H9 (cell line): ENCODE measurements at regions not wholly inside any gene's neighbourhood (a gene's known extent, or its start where the extent isn't known, plus 50 kb on each side); places are given as distances from the start of the nearest gene placed in this dataset.

Experiments
- DNase-seq: peaks from one replicate; pipeline ENCODE4 v3.0.0-alpha.2; 2017
- H2AFZ ChIP-seq: one replicate; pipeline ENCODE4 v1.6.1; 2013; ENCODE audit warnings: mild to moderate bottlenecking, low read length, control low read depth, moderate library complexity
- H2AK5ac ChIP-seq: 2 replicates; pipeline ENCODE4 v1.6.1; 2013; ENCODE audit warnings: low read length, control low read depth, mixed read lengths; ENCODE audit not compliant: insufficient read length
- H2BK120ac ChIP-seq: one replicate; pipeline ENCODE4 v1.6.1; 2013; ENCODE audit warnings: low read depth, mild to moderate bottlenecking, low read length, control low read depth, inconsistent platforms; ENCODE audit not compliant: poor library complexity, severe bottlenecking
- H2BK12ac ChIP-seq: 2 replicates; pipeline ENCODE4 v1.6.1; 2013; ENCODE audit warnings: low read length, control low read depth, mixed read lengths, low read depth; ENCODE audit not compliant: insufficient read length
- H2BK15ac ChIP-seq: 2 replicates; pipeline ENCODE4 v1.6.1; 2013; ENCODE audit warnings: low read depth, low read length, control low read depth
- H2BK20ac ChIP-seq: one replicate; pipeline ENCODE4 v1.6.1; 2013; ENCODE audit warnings: low read depth, mild to moderate bottlenecking, low read length, control low read depth, inconsistent platforms; ENCODE audit not compliant: poor library complexity, severe bottlenecking
- H2BK5ac ChIP-seq: 2 replicates; pipeline ENCODE4 v1.6.1; 2013; ENCODE audit warnings: low read length, control low read depth, mixed read lengths; ENCODE audit not compliant: insufficient read length
- H3K14ac ChIP-seq: 2 replicates; pipeline ENCODE4 v1.6.1; 2013; ENCODE audit warnings: low read length, control low read depth; ENCODE audit not compliant: insufficient read depth
- H3K18ac ChIP-seq: 2 replicates; pipeline ENCODE4 v1.6.1; 2013; ENCODE audit warnings: low read depth, mild to moderate bottlenecking, mixed read lengths, low read length, control low read depth; ENCODE audit not compliant: insufficient read length
- H3K23ac ChIP-seq: 2 replicates; pipeline ENCODE4 v1.6.1; 2013; ENCODE audit warnings: low read length, control low read depth, mixed read lengths, low read depth; ENCODE audit not compliant: insufficient read length
- H3K23me2 ChIP-seq: 2 replicates; pipeline ENCODE4 v1.6.1; 2013; ENCODE audit warnings: low read depth, mild to moderate bottlenecking, mixed read lengths, low read length, control low read depth; ENCODE audit not compliant: insufficient read length, poor library complexity, severe bottlenecking
- H3K27ac ChIP-seq: 2 replicates; pipeline ENCODE4 v1.5.1; 2013; ENCODE audit warnings: low read length, control low read depth, mixed read lengths, low read depth; ENCODE audit not compliant: insufficient read length
- H3K27me3 ChIP-seq: 2 replicates; pipeline ENCODE4 v1.6.1; 2013; ENCODE audit warnings: low read length, control low read depth, inconsistent platforms; ENCODE audit not compliant: insufficient read depth
- H3K4ac ChIP-seq: 2 replicates; pipeline ENCODE4 v1.6.1; 2013; ENCODE audit warnings: low read depth, mild to moderate bottlenecking, control low read depth, inconsistent platforms, low read length, moderate library complexity
- H3K4me1 ChIP-seq: 2 replicates; pipeline ENCODE4 v1.6.1; 2013; ENCODE audit warnings: low read length, control low read depth, inconsistent platforms; ENCODE audit not compliant: insufficient read depth
- H3K4me2 ChIP-seq: 2 replicates; pipeline ENCODE4 v1.6.1; 2013; ENCODE audit warnings: low read length, control low read depth, mixed read lengths; ENCODE audit not compliant: insufficient read length, insufficient read depth
- H3K56ac ChIP-seq: 2 replicates; pipeline ENCODE4 v1.6.1; 2013; ENCODE audit warnings: low read depth, mild to moderate bottlenecking, mixed read lengths, low read length, control low read depth; ENCODE audit not compliant: insufficient read length
- H3K79me1 ChIP-seq: 2 replicates; pipeline ENCODE4 v1.6.1; 2013; ENCODE audit warnings: low read depth, mild to moderate bottlenecking, moderate library complexity, low read length, control low read depth, inconsistent platforms; ENCODE audit not compliant: insufficient read depth, poor library complexity, severe bottlenecking
- H3K79me2 ChIP-seq: 2 replicates; pipeline ENCODE4 v1.6.1; 2013; ENCODE audit warnings: low read length, control low read depth, inconsistent platforms; ENCODE audit not compliant: insufficient read depth
- H3K9ac ChIP-seq: 2 replicates; pipeline ENCODE4 v1.6.1; 2013; ENCODE audit warnings: low read length, control low read depth, mixed read lengths; ENCODE audit not compliant: insufficient read length; ENCODE audit errors: extremely low read depth
- H3K9me3 ChIP-seq: one replicate; pipeline ENCODE4 v1.6.1; 2013; ENCODE audit warnings: low read depth, low read length, inconsistent platforms; ENCODE audit not compliant: control insufficient read depth
- H3T11ph ChIP-seq: one replicate; pipeline ENCODE4 v1.6.1; 2013; ENCODE audit warnings: mild to moderate bottlenecking, low read length, control low read depth, inconsistent platforms
- H4K20me1 ChIP-seq: one replicate; pipeline ENCODE4 v1.6.1; 2013; ENCODE audit not compliant: control insufficient read depth, insufficient read length, insufficient read depth
- H4K5ac ChIP-seq: 2 replicates; pipeline ENCODE4 v1.6.1; 2013; ENCODE audit warnings: low read depth, mild to moderate bottlenecking, mixed read lengths, low read length, control low read depth; ENCODE audit not compliant: insufficient read length
- H4K8ac ChIP-seq: replicated peaks from 2 replicates; pipeline ENCODE4 v1.6.1; 2013; ENCODE audit warnings: low read length, control low read depth, mixed read lengths, low read depth; ENCODE audit not compliant: insufficient read length
- H4K91ac ChIP-seq: 2 replicates; pipeline ENCODE4 v1.6.1; 2013; ENCODE audit warnings: low read depth, mild to moderate bottlenecking, moderate library complexity, mixed read lengths, low read length, control low read depth; ENCODE audit not compliant: insufficient read length
- H3K27ac Mint-ChIP-seq, 3 experiments: 2 replicates in 2 of 3; 3 replicates in 1 of 3; pipeline ENCODE4 v1.8.0; 2020 to 2021; ENCODE audit warnings: mixed read lengths in 3 of 3, mild to moderate bottlenecking in 1 of 3, moderate library complexity in 1 of 3
- H3K27me3 Mint-ChIP-seq: 2 replicates; pipeline ENCODE4 v1.8.0; 2021; ENCODE audit warnings: low read depth, mild to moderate bottlenecking, moderate library complexity, mixed read lengths
- H3K36me3 Mint-ChIP-seq, 3 experiments: 2 replicates in 2 of 3; 3 replicates in 1 of 3; pipeline ENCODE4 v1.8.0; 2020 to 2021; ENCODE audit warnings: low read depth in 3 of 3, mixed read lengths in 3 of 3; ENCODE audit not compliant: insufficient read depth in 1 of 3
- H3K4me1 Mint-ChIP-seq, 2 experiments: 2 replicates each; pipeline ENCODE4 v1.8.0; 2020; ENCODE audit warnings: mixed read lengths in 2 of 2
- H3K4me3 Mint-ChIP-seq, 2 experiments: 2 replicates in 1 of 2; 3 replicates in 1 of 2; pipeline ENCODE4 v1.8.0; 2020 to 2021; ENCODE audit warnings: mild to moderate bottlenecking in 2 of 2, mixed read lengths in 2 of 2, moderate library complexity in 1 of 2
- H3K9me3 Mint-ChIP-seq, 2 experiments: 2 replicates in 1 of 2; 3 replicates in 1 of 2; pipeline ENCODE4 v1.8.0; 2020; ENCODE audit warnings: mild to moderate bottlenecking in 2 of 2, mixed read lengths in 2 of 2, moderate library complexity in 1 of 2
- CTCF ChIP-seq: fragments of 200-600 bp; sonication (generic); conservative IDR thresholded peaks from 3 replicates; pipeline ENCODE4 v1.8.0; 2021; ENCODE audit warnings: antibody characterized with exemption, mild to moderate bottlenecking
- WGBS: extraction: QIAGEN DNeasy Blood & Tissue Kit; methylation state at CpG from one replicate; pipeline ENCODE4 v1.1.7; 2013; ENCODE audit warnings: missing lambda C conversion rate, low lambda C conversion rate, mixed read lengths; ENCODE audit not compliant: insufficient read length; ENCODE audit errors: extremely low coverage; 5-methylcytosine and 5-hydroxymethylcytosine counted together

GRCh38 chr22:44613196-44613595 is 88.8 kb upstream of the PRR5 start:
- WGBS = no CpG with 5 or more reads among the region's 2 CpGs

More at GRCh38 chr22:44613196-44613595, 88.8 kb upstream of the PRR5 start:
- H3K56ac ChIP-seq = no peak overlapping the region
- no peak overlapping the region for H3K4me2 ChIP-seq
- H3K23ac ChIP-seq = no peak overlapping the region
- no peak overlapping the region for H3K18ac ChIP-seq
- no peak overlapping the region for H4K5ac ChIP-seq
- H2BK120ac ChIP-seq = no peak overlapping the region
- no peak overlapping the region for H2AFZ ChIP-seq
- H2BK5ac ChIP-seq = no peak overlapping the region
- no peak overlapping the region for H2BK20ac ChIP-seq
- no peaks in the 10 kb centered on the region for H3K9me3 ChIP-seq
- no peaks in the 10 kb centered on the region for H3K23me2 ChIP-seq
- H3K9ac ChIP-seq = no peak overlapping the region
- Mint-ChIP-seq H3K4me3 (no peak overlapping the region), H3K27me3 (peaks cover 16% of the 10 kb centered on the region), H3K27ac (no peak overlapping the region), H3K4me1 (peaks cover 8% of the 10 kb centered on the region in 2 experiments; a peak in 3 of 4 replicates), H3K9me3 (peaks cover 13 to 31% of the 10 kb centered on the region in 2 experiments), H3K36me3 (peaks cover 0 to 11% (median 5%) of the 10 kb centered on the region in 3 experiments; a peak in 5 of 7 replicates)
- no peak overlapping the region for H3K14ac ChIP-seq
- H2BK15ac ChIP-seq = no peak overlapping the region
- H4K91ac ChIP-seq = no peak overlapping the region
- no peaks in the 10 kb centered on the region for H3K79me2 ChIP-seq
- H4K20me1 ChIP-seq = no peaks in the 10 kb centered on the region
- no peak overlapping the region for H2AK5ac ChIP-seq
- no peak overlapping the region for H3T11ph ChIP-seq
- no peak overlapping the region for H2BK12ac ChIP-seq
- no peak overlapping the region for H4K8ac ChIP-seq
- DNase-seq = no peak
- H3K4ac ChIP-seq = no peak overlapping the region
- no peak overlapping the region for H3K27ac ChIP-seq
- TF ChIP-seq CTCF = no peak
- H3K4me1 ChIP-seq = no peaks in the 10 kb centered on the region
- no peaks in the 10 kb centered on the region for H3K27me3 ChIP-seq
- no peaks in the 10 kb centered on the region for H3K79me1 ChIP-seq
